Brain pericyte (primary cell): ENCODE measurements at regions not wholly inside any gene's neighbourhood (a gene's known extent, or its start where the extent isn't known, plus 50 kb on each side); places are given as distances from the start of the nearest gene placed in this dataset.
"Not testable (repeated sequence)": the region's sequence is repeated elsewhere in the genome, so short reads cannot be mapped to it uniquely, and the experiment has no call there.

Experiments used
- DNase-seq: peaks from one replicate; pipeline ENCODE4 v3.0.0-alpha.2; 2012; ENCODE audit warnings: low read depth, low spot score

- DNase-seq: not testable (repeated sequence)
Observed at GRCh38 chr6:144532238-144532637, 247.1 kb downstream of the UTRN start.

- DNase-seq: no peak
Observed at GRCh38 chr6:144534180-144534579, 249.0 kb downstream of the UTRN start.

GRCh38 chr6:144535630-144536029 lies 250.5 kb downstream of the UTRN start:
- DNase-seq: no peak

- no peak for DNase-seq
Observed at GRCh38 chr6:144536079-144536478, 250.9 kb downstream of the UTRN start.

- DNase-seq: no peak
Observed at GRCh38 chr6:144543006-144543871, 258.1 kb downstream of the UTRN start.

- no peak for DNase-seq
Observed at GRCh38 chr6:144544266-144544830, 259.2 kb downstream of the UTRN start.

GRCh38 chr6:144546807-144547206 lies 261.7 kb downstream of the UTRN start:
- no peak for DNase-seq

- no peak for DNase-seq
Observed at GRCh38 chr6:144547409-144547808, 262.3 kb downstream of the UTRN start.

GRCh38 chr6:144548536-144548935 lies 263.4 kb downstream of the UTRN start:
- no peak for DNase-seq

- no peak for DNase-seq
Observed at GRCh38 chr6:144549837-144550747, 265.0 kb downstream of the UTRN start.

- DNase-seq: no peak
Observed at GRCh38 chr6:144551339-144551738, 266.2 kb downstream of the UTRN start.

GRCh38 chr6:144555066-144555465 lies 269.9 kb downstream of the UTRN start:
- no peak for DNase-seq

GRCh38 chr6:144559865-144560593 lies 274.9 kb downstream of the UTRN start:
- no peak for DNase-seq

GRCh38 chr6:144561455-144562043 lies 276.4 kb downstream of the UTRN start:
- no peak for DNase-seq

- no peak for DNase-seq
Observed at GRCh38 chr6:144564202-144564601, 279.1 kb downstream of the UTRN start.

- DNase-seq: no peak
Observed at GRCh38 chr6:144566868-144567615, 281.9 kb downstream of the UTRN start.

- no peak for DNase-seq
Observed at GRCh38 chr6:144568241-144568640, 283.1 kb downstream of the UTRN start.

- not testable (repeated sequence) for DNase-seq
Observed at GRCh38 chr6:144572541-144572940, 287.4 kb downstream of the UTRN start.

GRCh38 chr6:144574796-144575195 lies 289.7 kb downstream of the UTRN start:
- no peak for DNase-seq

- DNase-seq: no peak
Observed at GRCh38 chr6:144575327-144575726, 290.2 kb downstream of the UTRN start.
